ENCODE measurements at regions not wholly inside any gene's neighbourhood (a gene's known extent, or its start where the extent isn't known, plus 50 kb on each side); places are given as distances from the start of the nearest gene placed in this dataset.

GRCh38 chr14:66375046-66375964, 110.9 kb upstream of the CCDC196 start:
- H3K27ac ChIP-seq (ENCODE audit: low read depth, low read length) = no peak overlapping the region
- H2AFZ ChIP-seq (ENCODE audit: low read length) = no peak overlapping the region
- no peaks in the 10 kb centered on the region for H3K4me1 ChIP-seq (ENCODE audit: insufficient read depth, low read length)
- H3K27me3 ChIP-seq (ENCODE audit: insufficient read depth, low read length) = no peaks in the 10 kb centered on the region
- DNase-seq (ENCODE audit: insufficient read length, low spot score, missing footprints) = no peak
- H3K9me3 ChIP-seq (ENCODE audit: low read depth, low read length) = no peaks in the 10 kb centered on the region
- TF ChIP-seq, protein P1, sequence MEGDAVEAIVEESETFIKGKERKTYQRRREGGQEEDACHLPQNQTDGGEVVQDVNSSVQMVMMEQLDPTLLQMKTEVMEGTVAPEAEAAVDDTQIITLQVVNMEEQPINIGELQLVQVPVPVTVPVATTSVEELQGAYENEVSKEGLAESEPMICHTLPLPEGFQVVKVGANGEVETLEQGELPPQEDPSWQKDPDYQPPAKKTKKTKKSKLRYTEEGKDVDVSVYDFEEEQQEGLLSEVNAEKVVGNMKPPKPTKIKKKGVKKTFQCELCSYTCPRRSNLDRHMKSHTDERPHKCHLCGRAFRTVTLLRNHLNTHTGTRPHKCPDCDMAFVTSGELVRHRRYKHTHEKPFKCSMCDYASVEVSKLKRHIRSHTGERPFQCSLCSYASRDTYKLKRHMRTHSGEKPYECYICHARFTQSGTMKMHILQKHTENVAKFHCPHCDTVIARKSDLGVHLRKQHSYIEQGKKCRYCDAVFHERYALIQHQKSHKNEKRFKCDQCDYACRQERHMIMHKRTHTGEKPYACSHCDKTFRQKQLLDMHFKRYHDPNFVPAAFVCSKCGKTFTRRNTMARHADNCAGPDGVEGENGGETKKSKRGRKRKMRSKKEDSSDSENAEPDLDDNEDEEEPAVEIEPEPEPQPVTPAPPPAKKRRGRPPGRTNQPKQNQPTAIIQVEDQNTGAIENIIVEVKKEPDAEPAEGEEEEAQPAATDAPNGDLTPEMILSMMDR (IDR thresholded peaks at IDR 0.05; ENCODE audit: extremely low read depth, low read depth, low read length) = no peak
- no peak overlapping the region for H3K4me3 ChIP-seq (ENCODE audit: insufficient read depth, low read length)
- no peaks in the 10 kb centered on the region for H4K20me1 ChIP-seq (ENCODE audit: insufficient read depth, low read length)
- no peaks in the 10 kb centered on the region for H3K79me2 ChIP-seq (ENCODE audit: insufficient read depth, low read length)
- no peak overlapping the region for H3K4me2 ChIP-seq (ENCODE audit: insufficient read depth, low read length)
- H3K36me3 ChIP-seq (ENCODE audit: insufficient read depth, low read length) = no peaks in the 10 kb centered on the region

GRCh38 chr14:66377574-66377973, 108.6 kb upstream of the CCDC196 start:
- Histone ChIP-seq H3K79me2 (ENCODE audit: insufficient read depth, low read length) (no peaks in the 10 kb centered on the region), H3K4me1 (ENCODE audit: insufficient read depth, low read length) (no peaks in the 10 kb centered on the region), H3K27me3 (ENCODE audit: insufficient read depth, low read length) (no peaks in the 10 kb centered on the region), H3K9me3 (ENCODE audit: low read depth, low read length) (no peaks in the 10 kb centered on the region), H4K20me1 (ENCODE audit: insufficient read depth, low read length) (no peaks in the 10 kb centered on the region), H3K4me3 (ENCODE audit: insufficient read depth, low read length) (no peak overlapping the region), H2AFZ (ENCODE audit: low read length) (no peak overlapping the region), H3K27ac (ENCODE audit: low read depth, low read length) (no peak overlapping the region), H3K4me2 (ENCODE audit: insufficient read depth, low read length) (no peak overlapping the region), H3K36me3 (ENCODE audit: insufficient read depth, low read length) (no peaks in the 10 kb centered on the region)
- no peak for DNase-seq (ENCODE audit: insufficient read length, low spot score, missing footprints)
- TF ChIP-seq, protein P1 (IDR thresholded peaks at IDR 0.05; ENCODE audit: extremely low read depth, low read depth, low read length) = no peak

- Histone ChIP-seq H2AFZ (ENCODE audit: low read length) (no peak overlapping the region), H3K36me3 (ENCODE audit: insufficient read depth, low read length) (no peaks in the 10 kb centered on the region), H3K4me2 (ENCODE audit: insufficient read depth, low read length) (no peak overlapping the region), H3K79me2 (ENCODE audit: insufficient read depth, low read length) (no peaks in the 10 kb centered on the region), H3K27ac (ENCODE audit: low read depth, low read length) (no peak overlapping the region), H3K4me3 (ENCODE audit: insufficient read depth, low read length) (no peak overlapping the region), H3K4me1 (ENCODE audit: insufficient read depth, low read length) (no peaks in the 10 kb centered on the region), H3K27me3 (ENCODE audit: insufficient read depth, low read length) (no peaks in the 10 kb centered on the region), H3K9me3 (ENCODE audit: low read depth, low read length) (no peaks in the 10 kb centered on the region), H4K20me1 (ENCODE audit: insufficient read depth, low read length) (no peaks in the 10 kb centered on the region)
- DNase-seq (ENCODE audit: insufficient read length, low spot score, missing footprints) = no peak
- TF ChIP-seq, protein P1 (IDR thresholded peaks at IDR 0.05; ENCODE audit: extremely low read depth, low read depth, low read length) = no peak
Measured at GRCh38 chr14:66378712-66379505, 107.3 kb upstream of the CCDC196 start.

GRCh38 chr14:66380143-66380542, 106.0 kb upstream of the CCDC196 start:
- Histone ChIP-seq H3K27ac (ENCODE audit: low read depth, low read length) (no peak overlapping the region), H3K27me3 (ENCODE audit: insufficient read depth, low read length) (no peaks in the 10 kb centered on the region), H4K20me1 (ENCODE audit: insufficient read depth, low read length) (no peaks in the 10 kb centered on the region), H3K4me1 (ENCODE audit: insufficient read depth, low read length) (no peaks in the 10 kb centered on the region), H3K36me3 (ENCODE audit: insufficient read depth, low read length) (no peaks in the 10 kb centered on the region), H2AFZ (ENCODE audit: low read length) (no peak overlapping the region), H3K9me3 (ENCODE audit: low read depth, low read length) (no peaks in the 10 kb centered on the region), H3K4me2 (ENCODE audit: insufficient read depth, low read length) (no peak overlapping the region), H3K79me2 (ENCODE audit: insufficient read depth, low read length) (no peaks in the 10 kb centered on the region), H3K4me3 (ENCODE audit: insufficient read depth, low read length) (no peak overlapping the region)
- TF ChIP-seq, protein P1 (IDR thresholded peaks at IDR 0.05; ENCODE audit: extremely low read depth, low read depth, low read length) = no peak
- DNase-seq (ENCODE audit: insufficient read length, low spot score, missing footprints) = no peak

Data from osteoblast (primary cell).